Esophagus muscularis mucosa (tissue), 3 donors: ENCODE measurements at regions not wholly inside any gene's neighbourhood (a gene's known extent, or its start where the extent isn't known, plus 50 kb on each side); places are given as distances from the start of the nearest gene placed in this dataset.

Experiments
- CTCF ChIP-seq, 3 experiments: fragments of 200-600 bp in 2 of 3; fragments of 450-650 bp in 1 of 3; sonication (generic) in 2 of 3; IDR thresholded peaks; one replicate each; pipeline ENCODE4 v1.5.1; 2017 to 2019; ENCODE audit warnings: antibody characterized with exemption in 3 of 3, mild to moderate bottlenecking in 2 of 3, moderate library complexity in 1 of 3
- POLR2A ChIP-seq: fragments of 450-650 bp; IDR thresholded peaks from one replicate; pipeline ENCODE4 v1.6.1; 2017; ENCODE audit warnings: antibody characterized with exemption, moderate library complexity, mild to moderate bottlenecking, low read depth

GRCh38 chr12:115227137-115227615 is 543.2 kb upstream of the TBX3 start:
- no peak for TF ChIP-seq CTCF (IDR thresholded peaks at IDR 0.05)
- no peak for TF ChIP-seq POLR2A
